ENCODE measurements at regions not wholly inside any gene's neighbourhood (a gene's known extent, or its start where the extent isn't known, plus 50 kb on each side); places are given as distances from the start of the nearest gene placed in this dataset.
"Not testable (repeated sequence)": the region's sequence is repeated elsewhere in the genome, so short reads cannot be mapped to it uniquely, and the experiment has no call there.

- DNase-seq, result no peak
Observed at GRCh38 chr10:21403256-21404015, 122.0 kb downstream of the SKIDA1 start.

GRCh38 chr10:21402606-21403083 is 122.8 kb downstream of the SKIDA1 start:
- DNase-seq, result no peak

- no peak for DNase-seq
Observed at GRCh38 chr10:21401196-21401595, 124.3 kb downstream of the SKIDA1 start.

- DNase-seq, result no peak
Observed at GRCh38 chr10:21399392-21400035, 126.0 kb downstream of the SKIDA1 start.

- no peak for DNase-seq
Observed at GRCh38 chr10:21398563-21399231, 126.8 kb downstream of the SKIDA1 start.

GRCh38 chr10:21396889-21397288 is 128.6 kb downstream of the SKIDA1 start:
- DNase-seq, result no peak

GRCh38 chr10:21393931-21394330 is 131.6 kb downstream of the SKIDA1 start:
- no peak for DNase-seq

- no peak for DNase-seq
Observed at GRCh38 chr10:21388589-21388988, 136.9 kb downstream of the SKIDA1 start.

GRCh38 chr10:21387868-21388267 is 137.6 kb downstream of the SKIDA1 start:
- DNase-seq, result no peak

- DNase-seq, result no peak
Observed at GRCh38 chr10:21385996-21386585, 139.4 kb downstream of the SKIDA1 start.

- no peak for DNase-seq
Observed at GRCh38 chr10:21385536-21385935, 139.9 kb downstream of the SKIDA1 start.

GRCh38 chr10:21379143-21379542 is 146.3 kb downstream of the SKIDA1 start:
- DNase-seq, result no peak

- DNase-seq, result not testable (repeated sequence)
Observed at GRCh38 chr10:21375274-21375673, 150.2 kb downstream of the SKIDA1 start.

- DNase-seq, result not testable (repeated sequence)
Observed at GRCh38 chr10:21373881-21374280, 151.6 kb downstream of the SKIDA1 start.

GRCh38 chr10:21372651-21373410 is 152.7 kb downstream of the SKIDA1 start:
- peak; percentile 0 for DNase-seq

GRCh38 chr10:21369697-21370096 is 155.8 kb downstream of the SKIDA1 start:
- no peak for DNase-seq

- no peak for DNase-seq
Observed at GRCh38 chr10:21368728-21369425, 156.6 kb downstream of the SKIDA1 start.

- DNase-seq, result no peak
Observed at GRCh38 chr10:21368022-21368582, 157.4 kb downstream of the SKIDA1 start.

- not testable (repeated sequence) for DNase-seq
Observed at GRCh38 chr10:21366108-21366507, 159.4 kb downstream of the SKIDA1 start.

GRCh38 chr10:21364196-21365114 is 161.0 kb downstream of the SKIDA1 start:
- DNase-seq, result no peak

GRCh38 chr10:21363731-21364104 is 161.8 kb downstream of the SKIDA1 start:
- no peak for DNase-seq

Data from NCI-H187 treated with DMSO at 0.1 percent for 48 hours (cell line).